Keratinocyte (primary cell): ENCODE measurements at regions not wholly inside any gene's neighbourhood (a gene's known extent, or its start where the extent isn't known, plus 50 kb on each side); places are given as distances from the start of the nearest gene placed in this dataset.

ENCODE experiments used
- DNase-seq: peaks from one replicate; pipeline ENCODE4 v3.0.0-alpha.2; 2011; ENCODE audit warnings: low read depth, missing footprints, low spot score
- FAIRE-seq: peaks from 2 replicates; lab custom pipeline; 2011; peaks lifted over from hg19 to GRCh38; lab: Jason Lieb, UNC
- H2AFZ ChIP-seq: 2 replicates; pipeline ENCODE4 v1.6.0; 2012; ENCODE audit warnings: low read length, control low read depth, inconsistent platforms; ENCODE audit not compliant: control insufficient read depth
- H3K27ac ChIP-seq: 2 replicates; pipeline ENCODE4 v1.5.1; 2011; ENCODE audit warnings: low read length; ENCODE audit not compliant: control insufficient read depth, insufficient read depth
- H3K27me3 ChIP-seq: 3 replicates; pipeline ENCODE4 v1.6.0; 2011; ENCODE audit warnings: low read length; ENCODE audit not compliant: control insufficient read depth, insufficient read depth; ENCODE audit errors: extremely low read depth
- H3K36me3 ChIP-seq, 2 experiments: 2 replicates in 1 of 2; 3 replicates in 1 of 2; pipeline ENCODE4 v1.5.1; 2011; ENCODE audit warnings: low read length in 2 of 2, mild to moderate bottlenecking in 1 of 2; ENCODE audit not compliant: control insufficient read depth in 2 of 2, insufficient read depth in 2 of 2; ENCODE audit errors: extremely low read depth in 1 of 2
- H3K4me1 ChIP-seq: 3 replicates; pipeline ENCODE4 v1.5.1; 2011; ENCODE audit warnings: low read length; ENCODE audit not compliant: control insufficient read depth, insufficient read depth; ENCODE audit errors: extremely low read depth
- H3K4me2 ChIP-seq: 3 replicates; pipeline ENCODE4 v1.6.0; 2011; ENCODE audit warnings: low read depth, low read length; ENCODE audit not compliant: control insufficient read depth, insufficient read depth; ENCODE audit errors: extremely low read depth
- H3K4me3 ChIP-seq, 3 experiments: fragments of 200-600 bp in 1 of 3; sonication (generic) in 1 of 3; 2 replicates in 2 of 3; 3 replicates in 1 of 3; pipeline ENCODE4 v1.5.1; 2011 to 2016; ENCODE audit warnings: low read length in 3 of 3, mild to moderate bottlenecking in 3 of 3, control low read depth in 2 of 3, inconsistent platforms in 1 of 3, low read depth in 1 of 3, mixed read lengths in 1 of 3, mixed run types in 1 of 3, moderate library complexity in 1 of 3; ENCODE audit not compliant: control insufficient read depth in 2 of 3, insufficient read depth in 2 of 3; ENCODE audit errors: extremely low read depth in 1 of 3
- H3K79me2 ChIP-seq: 2 replicates; pipeline ENCODE4 v1.6.0; 2012; ENCODE audit warnings: low read length; ENCODE audit not compliant: control insufficient read depth, insufficient read depth
- H3K9ac ChIP-seq: 3 replicates; pipeline ENCODE4 v1.6.0; 2011; ENCODE audit warnings: low read length; ENCODE audit not compliant: control insufficient read depth, insufficient read depth; ENCODE audit errors: extremely low read depth
- H3K9me1 ChIP-seq: 3 replicates; pipeline ENCODE4 v1.6.0; 2011; ENCODE audit warnings: low read length; ENCODE audit not compliant: control insufficient read depth, insufficient read depth; ENCODE audit errors: extremely low read depth
- H3K9me3 ChIP-seq: 2 replicates; pipeline ENCODE4 v1.5.1; 2012; ENCODE audit warnings: low read depth, low read length; ENCODE audit not compliant: control insufficient read depth
- H4K20me1 ChIP-seq: 3 replicates; pipeline ENCODE4 v1.6.0; 2011; ENCODE audit warnings: low read length; ENCODE audit not compliant: control insufficient read depth, insufficient read depth; ENCODE audit errors: extremely low read depth
- EZH2 ChIP-seq: IDR thresholded peaks from one replicate; pipeline ENCODE4 v1.6.1; 2012; ENCODE audit warnings: inconsistent platforms, mild to moderate bottlenecking, low read length, moderate library complexity
- dilution Hi-C: fragments of 300-500 bp; cut with MboI; formaldehyde crosslinking; loops from one replicate; pipeline ENCODE4 v1.7.0; 2020; ENCODE audit warnings: low sequenced_read_pairs; ENCODE audit not compliant: extremely low pct_ligation_motif_present
- TF ChIP-seq, protein P1 (sequence below), 3 experiments: IDR thresholded peaks in 1 of 3; conservative IDR thresholded peaks in 1 of 3; optimal IDR thresholded peaks in 1 of 3; 2 replicates in 2 of 3; 3 replicates in 1 of 3; pipeline versions ENCODE3 to v1.5.1; 2011; ENCODE audit warnings: low read length in 3 of 3, mild to moderate bottlenecking in 3 of 3, moderate library complexity in 2 of 3, control low read depth in 1 of 3, inconsistent platforms in 1 of 3; ENCODE audit not compliant: insufficient read depth in 2 of 3; ENCODE audit errors: extremely low read depth in 1 of 3

- Histone ChIP-seq H3K9me1 (peaks cover 3% of the 10 kb centered on the region), H3K36me3 (no peaks in the 10 kb centered on the region), H3K9ac (no peak overlapping the region), H3K4me3 (no peak overlapping the region), H3K27me3 (peaks cover 5% of the 10 kb centered on the region), H2AFZ (no peak overlapping the region), H3K4me2 (no peak overlapping the region), H3K4me1 (no peaks in the 10 kb centered on the region), H3K79me2 (no peaks in the 10 kb centered on the region), H3K27ac (no peak overlapping the region), H3K9me3 (no peaks in the 10 kb centered on the region), H4K20me1 (no peaks in the 10 kb centered on the region)
- TF ChIP-seq EZH2, result no peak
- TF ChIP-seq, protein P1, sequence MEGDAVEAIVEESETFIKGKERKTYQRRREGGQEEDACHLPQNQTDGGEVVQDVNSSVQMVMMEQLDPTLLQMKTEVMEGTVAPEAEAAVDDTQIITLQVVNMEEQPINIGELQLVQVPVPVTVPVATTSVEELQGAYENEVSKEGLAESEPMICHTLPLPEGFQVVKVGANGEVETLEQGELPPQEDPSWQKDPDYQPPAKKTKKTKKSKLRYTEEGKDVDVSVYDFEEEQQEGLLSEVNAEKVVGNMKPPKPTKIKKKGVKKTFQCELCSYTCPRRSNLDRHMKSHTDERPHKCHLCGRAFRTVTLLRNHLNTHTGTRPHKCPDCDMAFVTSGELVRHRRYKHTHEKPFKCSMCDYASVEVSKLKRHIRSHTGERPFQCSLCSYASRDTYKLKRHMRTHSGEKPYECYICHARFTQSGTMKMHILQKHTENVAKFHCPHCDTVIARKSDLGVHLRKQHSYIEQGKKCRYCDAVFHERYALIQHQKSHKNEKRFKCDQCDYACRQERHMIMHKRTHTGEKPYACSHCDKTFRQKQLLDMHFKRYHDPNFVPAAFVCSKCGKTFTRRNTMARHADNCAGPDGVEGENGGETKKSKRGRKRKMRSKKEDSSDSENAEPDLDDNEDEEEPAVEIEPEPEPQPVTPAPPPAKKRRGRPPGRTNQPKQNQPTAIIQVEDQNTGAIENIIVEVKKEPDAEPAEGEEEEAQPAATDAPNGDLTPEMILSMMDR (optimal IDR thresholded peaks at IDR 0.05 in 1 of 3, IDR thresholded peaks at IDR 0.05 in 1 of 3, conservative IDR thresholded peaks at IDR 0.05 in 1 of 3; ENCODE audit: extremely low read depth in 1 of 3, insufficient read depth in 2 of 3, low read length in 3 of 3), result no peak
- no peak for DNase-seq
- dilution Hi-C loops, result no loop called here
- no peak for FAIRE-seq
Measured at GRCh38 chr2:235319095-235319494, 174.7 kb upstream of the AGAP1 start.

GRCh38 chr2:235320326-235320725 is 173.5 kb upstream of the AGAP1 start:
- dilution Hi-C loops, result no loop called here
- no peak for DNase-seq
- no peak for FAIRE-seq

More at GRCh38 chr2:235320326-235320725, 173.5 kb upstream of the AGAP1 start:
- H3K27ac ChIP-seq, result no peak overlapping the region
- H3K9ac ChIP-seq, result no peak overlapping the region
- peaks cover 3% of the 10 kb centered on the region for H3K9me1 ChIP-seq
- no peaks in the 10 kb centered on the region for H4K20me1 ChIP-seq
- no peak overlapping the region for H3K4me3 ChIP-seq
- no peak overlapping the region for H2AFZ ChIP-seq
- no peak overlapping the region for H3K4me2 ChIP-seq
- no peak for TF ChIP-seq EZH2
- TF ChIP-seq, protein P1 (optimal IDR thresholded peaks at IDR 0.05 in 1 of 3, IDR thresholded peaks at IDR 0.05 in 1 of 3, conservative IDR thresholded peaks at IDR 0.05 in 1 of 3; ENCODE audit: extremely low read depth in 1 of 3, insufficient read depth in 2 of 3, low read length in 3 of 3), result no peak
- peaks cover 4% of the 10 kb centered on the region for H3K4me1 ChIP-seq
- no peaks in the 10 kb centered on the region for H3K79me2 ChIP-seq
- H3K9me3 ChIP-seq, result no peaks in the 10 kb centered on the region
- peaks cover 9% of the 10 kb centered on the region for H3K27me3 ChIP-seq
- no peaks in the 10 kb centered on the region for H3K36me3 ChIP-seq
